Effector memory CD4-positive, alpha-beta T cell (primary cell): ENCODE measurements at regions not wholly inside any gene's neighbourhood (a gene's known extent, or its start where the extent isn't known, plus 50 kb on each side); places are given as distances from the start of the nearest gene placed in this dataset.

Source experiments
- DNase-seq, 3 donors: peaks; one replicate each; pipeline ENCODE4 v3.0.0-alpha.2; 2020
- H3K27ac ChIP-seq: 2 replicates; pipeline ENCODE4 v1.7.0; 2013; ENCODE audit warnings: mild to moderate bottlenecking, low read length, moderate library complexity; ENCODE audit not compliant: insufficient read depth, poor library complexity, severe bottlenecking
- H3K27me3 ChIP-seq: replicated peaks from 2 replicates; pipeline ENCODE4 v1.7.0; 2013; ENCODE audit warnings: mild to moderate bottlenecking, low read length; ENCODE audit not compliant: insufficient read depth, control insufficient read depth, poor library complexity, severe bottlenecking
- H3K36me3 ChIP-seq: 2 replicates; pipeline ENCODE4 v1.7.0; 2013; ENCODE audit warnings: mild to moderate bottlenecking, low read length, moderate library complexity; ENCODE audit not compliant: control insufficient read depth, insufficient read depth
- H3K4me1 ChIP-seq: 2 replicates; pipeline ENCODE4 v1.7.0; 2013; ENCODE audit warnings: low read length, mild to moderate bottlenecking; ENCODE audit not compliant: control insufficient read depth, insufficient read depth, poor library complexity, severe bottlenecking
- H3K4me3 ChIP-seq: 2 replicates; pipeline ENCODE4 v1.7.0; 2013; ENCODE audit warnings: low read length, low read depth, mild to moderate bottlenecking; ENCODE audit not compliant: insufficient read depth, poor library complexity, severe bottlenecking
- H3K9me3 ChIP-seq: 2 replicates; pipeline ENCODE4 v1.7.0; 2013; ENCODE audit warnings: mild to moderate bottlenecking, low read length, moderate library complexity; ENCODE audit not compliant: control insufficient read depth

DNA sequence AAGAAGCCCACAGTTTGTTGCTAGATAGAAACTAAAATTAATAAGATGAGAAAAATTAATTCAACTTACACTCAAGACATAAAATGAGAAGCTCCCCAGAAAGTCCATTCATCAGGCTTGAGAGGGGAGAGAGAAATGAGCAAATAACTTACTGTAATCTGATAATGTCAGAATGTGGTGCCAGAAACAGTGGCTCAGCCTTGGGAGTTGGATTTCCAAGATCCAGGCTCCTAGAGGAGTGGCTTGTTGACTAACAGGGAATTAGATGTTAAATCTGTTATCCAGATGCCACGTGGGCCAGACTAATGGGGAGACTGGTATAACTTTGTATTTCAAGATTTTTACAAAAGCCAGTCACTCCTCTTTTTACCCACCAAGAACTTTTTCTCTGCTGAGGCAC is 458.2 kb downstream of the GADD45G start:
- H3K27me3 ChIP-seq = no peaks in the 10 kb centered on the region
- no peak overlapping the region for H3K4me3 ChIP-seq
- no peaks in the 10 kb centered on the region for H3K4me1 ChIP-seq
- DNase-seq = no peak
- no peak overlapping the region for H3K27ac ChIP-seq
- no peaks in the 10 kb centered on the region for H3K9me3 ChIP-seq
- no peaks in the 10 kb centered on the region for H3K36me3 ChIP-seq

DNA sequence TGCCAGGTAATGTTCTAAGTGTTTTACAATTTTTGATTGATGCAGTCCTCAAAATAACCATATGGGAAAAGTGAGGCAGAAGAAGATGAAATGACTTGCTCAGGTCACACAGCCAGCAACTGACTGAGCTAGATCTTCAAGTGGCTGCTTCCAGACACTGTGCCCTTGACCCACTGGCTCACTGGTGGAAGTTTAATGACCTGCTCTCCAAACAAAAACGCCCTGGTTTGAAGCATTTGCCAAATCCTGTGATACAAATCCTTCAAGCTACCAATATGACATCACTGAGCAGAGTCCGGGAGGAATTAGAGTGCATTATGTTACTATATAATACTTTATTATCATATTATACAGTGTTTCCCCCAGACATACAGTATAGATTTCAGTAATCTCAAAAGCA is 459.4 kb downstream of the GADD45G start:
- no peak overlapping the region for H3K27ac ChIP-seq
- no peaks in the 10 kb centered on the region for H3K4me1 ChIP-seq
- DNase-seq = no peak
- H3K27me3 ChIP-seq = no peaks in the 10 kb centered on the region
- H3K4me3 ChIP-seq = no peak overlapping the region
- no peaks in the 10 kb centered on the region for H3K36me3 ChIP-seq
- H3K9me3 ChIP-seq = no peaks in the 10 kb centered on the region

GRCh38 chr9:90064971-90065370 is 460.2 kb downstream of the GADD45G start:
- DNase-seq = no peak
- Histone ChIP-seq H3K4me3 (no peak overlapping the region), H3K27me3 (no peaks in the 10 kb centered on the region), H3K36me3 (no peaks in the 10 kb centered on the region), H3K27ac (no peak overlapping the region), H3K4me1 (no peaks in the 10 kb centered on the region), H3K9me3 (no peaks in the 10 kb centered on the region)

DNA sequence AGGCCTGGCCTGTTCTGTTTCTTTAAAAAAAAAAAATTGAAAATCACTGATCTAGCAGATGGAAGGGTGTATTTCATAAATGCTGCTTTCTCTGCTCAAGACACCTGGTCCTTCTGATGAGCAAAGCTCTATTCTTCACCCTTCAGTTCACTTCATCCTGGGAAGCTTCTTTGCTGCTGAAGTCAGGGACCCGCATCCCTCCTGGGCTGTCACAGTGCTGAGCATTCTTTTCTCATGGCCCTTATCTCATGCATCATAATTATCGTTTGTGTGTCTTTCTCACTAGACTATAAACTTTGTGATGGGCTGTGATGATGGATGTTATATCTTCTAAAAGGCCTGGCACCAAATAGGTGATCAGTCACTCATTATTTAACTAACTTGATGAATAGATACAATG is 461.0 kb downstream of the GADD45G start:
- Histone ChIP-seq H3K27ac (no peak overlapping the region), H3K36me3 (no peaks in the 10 kb centered on the region), H3K9me3 (no peaks in the 10 kb centered on the region), H3K27me3 (no peaks in the 10 kb centered on the region), H3K4me1 (no peaks in the 10 kb centered on the region), H3K4me3 (no peak overlapping the region)
- DNase-seq = no peak

DNA sequence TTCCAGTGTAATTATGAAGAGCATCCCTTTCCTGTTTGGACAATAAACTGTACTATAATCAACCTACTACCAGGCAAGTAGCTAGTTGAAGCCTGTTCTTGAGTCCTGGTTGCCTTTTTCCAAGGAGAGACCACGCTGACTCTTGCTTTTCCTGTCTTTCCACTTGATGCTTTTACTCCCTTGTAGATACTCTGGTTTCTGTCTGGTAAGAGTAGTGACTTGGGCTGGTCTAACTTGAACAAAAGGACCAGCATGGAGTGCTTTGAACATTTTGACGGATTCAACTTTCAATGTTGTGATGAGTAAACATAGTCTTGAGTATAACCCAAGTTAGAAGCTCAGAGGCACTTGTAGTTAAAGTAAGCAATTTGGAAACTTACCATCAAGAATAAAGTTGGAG is 464.3 kb downstream of the GADD45G start:
- no peak overlapping the region for H3K4me3 ChIP-seq

GRCh38 chr9:90070056-90070455 is 465.2 kb downstream of the GADD45G start:
- Histone ChIP-seq H3K27ac (no peak overlapping the region), H3K36me3 (no peaks in the 10 kb centered on the region), H3K4me1 (no peaks in the 10 kb centered on the region), H3K9me3 (no peaks in the 10 kb centered on the region), H3K27me3 (no peaks in the 10 kb centered on the region), H3K4me3 (no peak overlapping the region)
- DNase-seq = no peak

More for the DNA sequence above, 464.3 kb downstream of the GADD45G start:
- Histone ChIP-seq H3K4me1 (no peaks in the 10 kb centered on the region), H3K36me3 (no peaks in the 10 kb centered on the region), H3K27me3 (no peaks in the 10 kb centered on the region), H3K27ac (no peak overlapping the region), H3K9me3 (no peaks in the 10 kb centered on the region)
- no peak for DNase-seq

DNA sequence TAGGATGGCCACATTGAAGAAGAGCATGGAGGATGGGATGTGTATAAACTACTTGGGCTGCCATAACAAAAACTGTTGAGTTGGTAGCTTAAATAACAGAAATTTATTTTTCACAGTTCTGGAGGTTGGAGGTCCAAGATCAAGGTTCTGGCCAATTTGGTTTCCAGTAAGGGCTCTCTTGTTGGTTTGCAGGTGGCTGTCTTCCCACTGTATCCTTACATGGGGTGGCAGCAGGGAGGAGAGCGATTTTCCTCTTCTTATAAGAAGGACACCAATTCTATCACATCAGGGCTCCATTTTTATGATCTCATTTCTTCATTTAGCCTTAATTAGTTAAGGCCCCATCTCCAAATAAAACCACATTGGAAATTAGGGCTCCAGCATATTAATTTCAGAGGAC is 465.7 kb downstream of the GADD45G start:
- Histone ChIP-seq H3K4me1 (no peaks in the 10 kb centered on the region), H3K36me3 (no peaks in the 10 kb centered on the region), H3K4me3 (no peak overlapping the region), H3K27ac (no peak overlapping the region), H3K27me3 (no peaks in the 10 kb centered on the region), H3K9me3 (no peaks in the 10 kb centered on the region)
- DNase-seq = no peak

GRCh38 chr9:90070931-90071660 is 466.3 kb downstream of the GADD45G start:
- Histone ChIP-seq H3K27me3 (no peaks in the 10 kb centered on the region), H3K9me3 (no peaks in the 10 kb centered on the region), H3K4me1 (no peaks in the 10 kb centered on the region), H3K36me3 (no peaks in the 10 kb centered on the region), H3K27ac (no peak overlapping the region), H3K4me3 (no peak overlapping the region)
- DNase-seq = no peak

GRCh38 chr9:90073186-90073945 is 468.6 kb downstream of the GADD45G start:
- DNase-seq = no peak
- Histone ChIP-seq H3K27me3 (no peaks in the 10 kb centered on the region), H3K9me3 (no peaks in the 10 kb centered on the region), H3K4me3 (no peak overlapping the region), H3K27ac (no peak overlapping the region), H3K36me3 (no peaks in the 10 kb centered on the region), H3K4me1 (no peaks in the 10 kb centered on the region)

DNA sequence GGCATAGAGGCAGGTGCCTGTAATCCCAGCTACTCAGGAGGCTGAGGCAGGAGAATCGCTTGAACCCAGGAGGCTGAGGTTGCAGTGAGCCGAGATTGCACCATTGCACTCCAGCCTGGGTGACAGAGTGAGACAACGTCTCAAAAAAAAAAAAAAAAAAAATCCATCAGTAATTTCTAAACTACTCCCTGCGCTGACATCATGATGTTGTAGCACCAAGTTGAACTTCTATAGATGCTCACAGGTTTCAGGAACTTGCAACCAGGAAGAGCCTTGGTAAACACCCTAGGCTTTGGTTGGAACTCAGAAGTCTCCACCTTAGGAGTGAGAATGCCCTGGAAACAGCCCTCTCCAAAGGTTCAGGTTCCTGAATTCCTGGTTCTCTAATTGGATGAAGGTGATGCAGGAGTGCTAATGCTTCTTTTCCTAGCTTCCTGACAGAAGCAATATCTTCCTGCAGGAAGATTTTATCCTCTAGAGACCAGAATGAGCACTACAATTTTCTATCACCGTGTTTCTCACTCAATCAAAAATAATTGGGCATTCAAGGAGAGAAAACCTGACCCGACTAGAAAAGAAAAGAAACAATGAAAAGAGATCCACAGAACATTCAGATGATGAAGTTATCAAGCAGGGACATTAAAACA is 469.6 kb downstream of the GADD45G start:
- no peaks in the 10 kb centered on the region for H3K27me3 ChIP-seq

More for the DNA sequence above, 469.6 kb downstream of the GADD45G start:
- DNase-seq = no peak
- no peaks in the 10 kb centered on the region for H3K4me1 ChIP-seq
- no peaks in the 10 kb centered on the region for H3K36me3 ChIP-seq
- H3K27ac ChIP-seq = no peak overlapping the region
- no peaks in the 10 kb centered on the region for H3K9me3 ChIP-seq
- H3K4me3 ChIP-seq = no peak overlapping the region
